ENCODE measurements at regions not wholly inside any gene's neighbourhood (a gene's known extent, or its start where the extent isn't known, plus 50 kb on each side); places are given as distances from the start of the nearest gene placed in this dataset.

DNA sequence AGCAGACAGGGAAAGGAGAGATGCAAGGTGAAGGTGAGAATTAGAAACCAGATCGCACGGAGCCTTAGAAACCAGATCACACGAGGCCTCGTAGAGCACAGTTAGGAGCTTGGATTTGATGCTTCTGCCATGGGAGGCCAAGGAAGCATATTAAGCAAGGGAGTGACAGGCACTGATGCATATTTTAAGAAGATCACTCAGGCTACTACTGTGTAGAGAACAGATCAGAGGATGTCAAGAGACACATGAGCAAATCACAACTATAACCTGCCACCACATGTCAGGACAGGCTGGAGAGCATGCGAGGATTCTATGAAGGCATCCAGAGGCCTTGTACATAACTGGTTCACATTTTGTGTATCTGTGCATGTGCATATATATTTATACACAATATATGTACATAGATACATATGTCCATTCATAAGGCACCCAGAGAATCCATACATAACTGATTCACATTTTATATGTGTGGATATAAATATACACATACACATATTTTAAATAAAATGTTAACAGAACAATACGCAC lies 99.6 kb upstream of the FHIT start:
- H3K4me3 ChIP-seq: no peak overlapping the region
- intact Hi-C loops (cut with DNase I): no loop called here
- ATAC-seq (no peak), DNase-seq (no peak)
- no peak overlapping the region for H3K27ac ChIP-seq
- TF ChIP-seq, protein P1, sequence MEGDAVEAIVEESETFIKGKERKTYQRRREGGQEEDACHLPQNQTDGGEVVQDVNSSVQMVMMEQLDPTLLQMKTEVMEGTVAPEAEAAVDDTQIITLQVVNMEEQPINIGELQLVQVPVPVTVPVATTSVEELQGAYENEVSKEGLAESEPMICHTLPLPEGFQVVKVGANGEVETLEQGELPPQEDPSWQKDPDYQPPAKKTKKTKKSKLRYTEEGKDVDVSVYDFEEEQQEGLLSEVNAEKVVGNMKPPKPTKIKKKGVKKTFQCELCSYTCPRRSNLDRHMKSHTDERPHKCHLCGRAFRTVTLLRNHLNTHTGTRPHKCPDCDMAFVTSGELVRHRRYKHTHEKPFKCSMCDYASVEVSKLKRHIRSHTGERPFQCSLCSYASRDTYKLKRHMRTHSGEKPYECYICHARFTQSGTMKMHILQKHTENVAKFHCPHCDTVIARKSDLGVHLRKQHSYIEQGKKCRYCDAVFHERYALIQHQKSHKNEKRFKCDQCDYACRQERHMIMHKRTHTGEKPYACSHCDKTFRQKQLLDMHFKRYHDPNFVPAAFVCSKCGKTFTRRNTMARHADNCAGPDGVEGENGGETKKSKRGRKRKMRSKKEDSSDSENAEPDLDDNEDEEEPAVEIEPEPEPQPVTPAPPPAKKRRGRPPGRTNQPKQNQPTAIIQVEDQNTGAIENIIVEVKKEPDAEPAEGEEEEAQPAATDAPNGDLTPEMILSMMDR (IDR thresholded peaks at IDR 0.05): no peak
- H3K9me3 ChIP-seq: no peaks in the 10 kb centered on the region
- H3K27me3 ChIP-seq (ENCODE audit: low read depth): no peaks in the 10 kb centered on the region
- H3K4me1 ChIP-seq: no peaks in the 10 kb centered on the region
- no peaks in the 10 kb centered on the region for H3K36me3 ChIP-seq

DNA sequence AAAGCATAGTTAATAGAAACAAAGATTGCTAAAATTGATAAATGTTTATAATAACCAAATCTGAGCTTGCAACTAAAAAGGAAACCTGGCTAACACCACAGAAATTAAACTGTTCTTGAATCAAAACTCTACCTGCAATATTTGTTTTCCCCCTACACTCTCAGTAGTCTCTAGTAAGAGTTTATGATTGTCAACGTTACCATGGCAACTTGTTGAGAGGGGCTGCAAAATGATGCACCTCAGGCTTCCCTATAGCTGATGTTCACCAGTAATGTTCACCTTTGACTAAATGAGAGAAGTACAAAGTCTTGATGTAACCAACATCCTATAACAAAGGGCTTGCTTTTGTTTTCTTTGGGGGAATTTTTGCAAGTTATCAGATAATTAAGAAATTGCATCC lies 101.1 kb upstream of the FHIT start:
- no peak for DNase-seq
- TF ChIP-seq, protein P1 (IDR thresholded peaks at IDR 0.05): no peak
- Histone ChIP-seq H3K4me3 (no peak overlapping the region), H3K36me3 (no peaks in the 10 kb centered on the region), H3K27ac (no peak overlapping the region), H3K4me1 (no peaks in the 10 kb centered on the region), H3K27me3 (ENCODE audit: low read depth) (no peaks in the 10 kb centered on the region), H3K9me3 (no peaks in the 10 kb centered on the region)
- ATAC-seq: no peak
- intact Hi-C loops (cut with DNase I): no loop called here

DNA sequence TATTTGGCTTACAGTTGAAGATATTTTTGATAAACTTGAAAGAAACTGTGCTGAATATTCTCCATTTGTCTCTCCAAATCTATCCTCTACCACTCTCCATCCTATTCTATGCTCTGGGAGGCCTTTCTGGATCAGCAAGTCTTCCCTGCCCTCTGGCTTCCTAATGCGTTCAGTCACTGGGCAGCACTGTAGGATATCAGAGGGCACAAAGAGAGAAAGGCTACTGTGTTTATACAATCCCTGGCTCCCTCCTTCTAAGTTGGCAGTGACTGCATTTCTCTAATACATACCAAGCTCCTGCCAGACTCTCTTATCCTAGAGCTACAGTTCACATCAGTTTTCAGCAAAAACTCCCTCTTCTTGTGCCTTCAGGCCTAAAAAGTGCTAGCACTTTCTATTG lies 102.1 kb upstream of the FHIT start:
- intact Hi-C loops (cut with DNase I): no loop called here

DNA sequence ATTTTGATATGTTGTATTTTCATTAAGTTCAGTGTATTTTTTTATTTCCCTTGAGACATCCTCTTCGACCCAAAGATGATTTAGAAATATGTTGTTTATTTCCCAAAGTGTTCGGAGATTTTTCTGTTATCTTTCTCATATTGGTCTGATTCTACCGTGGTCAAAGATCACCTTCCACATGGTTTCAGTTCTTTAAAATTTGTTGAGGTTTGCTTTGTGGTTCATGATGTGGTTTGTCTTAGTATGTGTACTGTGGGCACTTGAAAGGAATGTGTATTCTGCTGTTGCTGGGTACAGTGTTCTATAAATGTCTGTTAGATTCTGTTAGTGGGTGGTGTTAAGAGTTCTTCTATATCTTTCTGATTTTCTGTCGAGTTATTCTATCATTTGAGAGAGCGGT lies 103.4 kb upstream of the FHIT start:
- intact Hi-C loops (cut with DNase I): no loop called here
- no peak for ATAC-seq

More for the DNA sequence above, 102.1 kb upstream of the FHIT start:
- TF ChIP-seq, protein P1 (IDR thresholded peaks at IDR 0.05): no peak
- H3K36me3 ChIP-seq: no peaks in the 10 kb centered on the region
- H3K9me3 ChIP-seq: no peaks in the 10 kb centered on the region
- DNase-seq: no peak
- no peak overlapping the region for H3K4me3 ChIP-seq
- H3K27ac ChIP-seq: no peak overlapping the region
- peaks cover 8% of the 10 kb centered on the region for H3K4me1 ChIP-seq
- no peak for ATAC-seq
- no peaks in the 10 kb centered on the region for H3K27me3 ChIP-seq (ENCODE audit: low read depth)

DNA sequence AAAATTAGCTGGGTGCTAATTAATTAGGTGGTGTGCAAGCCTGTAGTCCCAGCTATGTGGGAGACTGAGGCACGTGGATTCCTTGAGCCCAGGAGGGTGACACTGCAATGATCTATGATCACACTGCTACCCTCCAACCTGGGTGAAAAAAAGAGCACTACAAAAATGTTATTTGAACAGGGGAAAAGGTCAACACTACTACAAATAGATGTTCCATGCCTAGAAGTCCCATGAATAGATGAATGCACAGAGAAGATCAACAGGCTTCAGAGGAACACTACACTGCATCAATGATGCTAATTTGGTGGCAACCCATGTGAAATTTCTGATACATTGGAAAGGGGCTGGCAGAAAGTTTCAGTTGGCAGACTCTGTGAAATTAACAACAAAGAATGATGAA lies 105.4 kb upstream of the FHIT start:
- H3K27ac ChIP-seq: no peak overlapping the region
- ATAC-seq: no peak
- intact Hi-C loops (cut with DNase I): no loop called here
- no peaks in the 10 kb centered on the region for H3K36me3 ChIP-seq
- no peak for DNase-seq
- H3K27me3 ChIP-seq (ENCODE audit: low read depth): no peaks in the 10 kb centered on the region
- H3K4me1 ChIP-seq: peaks cover 14% of the 10 kb centered on the region
- TF ChIP-seq, protein P1 (IDR thresholded peaks at IDR 0.05): no peak
- H3K4me3 ChIP-seq: no peak overlapping the region
- no peaks in the 10 kb centered on the region for H3K9me3 ChIP-seq

More for the DNA sequence above, 103.4 kb upstream of the FHIT start:
- no peaks in the 10 kb centered on the region for H3K36me3 ChIP-seq
- H3K27me3 ChIP-seq (ENCODE audit: low read depth): no peaks in the 10 kb centered on the region
- no peak overlapping the region for H3K4me3 ChIP-seq
- no peak for DNase-seq
- TF ChIP-seq, protein P1 (IDR thresholded peaks at IDR 0.05): no peak
- no peak overlapping the region for H3K27ac ChIP-seq
- no peaks in the 10 kb centered on the region for H3K9me3 ChIP-seq
- H3K4me1 ChIP-seq: peaks cover 14% of the 10 kb centered on the region

DNA sequence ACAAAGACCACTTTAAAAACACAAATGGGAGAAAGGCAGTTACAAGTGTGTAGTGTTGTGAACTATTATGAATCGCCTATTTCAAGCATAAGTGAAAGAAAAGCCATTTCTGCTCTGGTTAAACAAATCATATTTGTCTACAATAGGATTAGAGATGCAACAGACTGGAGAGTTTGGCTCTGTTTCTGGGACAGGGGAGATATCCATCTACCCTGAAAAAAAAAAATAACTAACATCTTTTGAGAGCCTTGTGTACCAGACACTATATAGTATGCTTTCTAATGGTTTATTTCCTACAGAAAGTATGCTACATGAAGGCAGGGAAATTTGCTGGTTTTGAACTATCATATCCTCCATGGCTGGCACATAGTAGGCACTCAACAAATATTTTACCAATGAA lies 106.7 kb upstream of the FHIT start:
- no peak overlapping the region for H3K27ac ChIP-seq
- TF ChIP-seq, protein P1 (IDR thresholded peaks at IDR 0.05): no peak
- H3K27me3 ChIP-seq (ENCODE audit: low read depth): no peaks in the 10 kb centered on the region
- DNase-seq: no peak
- H3K9me3 ChIP-seq: no peaks in the 10 kb centered on the region
- H3K4me3 ChIP-seq: no peak overlapping the region
- no peaks in the 10 kb centered on the region for H3K36me3 ChIP-seq
- H3K4me1 ChIP-seq: peaks cover 14% of the 10 kb centered on the region
- no peak for ATAC-seq
- intact Hi-C loops (cut with DNase I): no loop called here

Measured in lower lobe of right lung (tissue), 2 donors.